ENCODE measurements at regions not wholly inside any gene's neighbourhood (a gene's known extent, or its start where the extent isn't known, plus 50 kb on each side); places are given as distances from the start of the nearest gene placed in this dataset.
"Not testable (repeated sequence)": the region's sequence is repeated elsewhere in the genome, so short reads cannot be mapped to it uniquely, and the experiment has no call there.

GRCh38 chr9:78905387-78905786, 608.5 kb downstream of the PSAT1 start:
- DNase-seq (ENCODE audit: low read depth, low spot score), result no peak

DNA sequence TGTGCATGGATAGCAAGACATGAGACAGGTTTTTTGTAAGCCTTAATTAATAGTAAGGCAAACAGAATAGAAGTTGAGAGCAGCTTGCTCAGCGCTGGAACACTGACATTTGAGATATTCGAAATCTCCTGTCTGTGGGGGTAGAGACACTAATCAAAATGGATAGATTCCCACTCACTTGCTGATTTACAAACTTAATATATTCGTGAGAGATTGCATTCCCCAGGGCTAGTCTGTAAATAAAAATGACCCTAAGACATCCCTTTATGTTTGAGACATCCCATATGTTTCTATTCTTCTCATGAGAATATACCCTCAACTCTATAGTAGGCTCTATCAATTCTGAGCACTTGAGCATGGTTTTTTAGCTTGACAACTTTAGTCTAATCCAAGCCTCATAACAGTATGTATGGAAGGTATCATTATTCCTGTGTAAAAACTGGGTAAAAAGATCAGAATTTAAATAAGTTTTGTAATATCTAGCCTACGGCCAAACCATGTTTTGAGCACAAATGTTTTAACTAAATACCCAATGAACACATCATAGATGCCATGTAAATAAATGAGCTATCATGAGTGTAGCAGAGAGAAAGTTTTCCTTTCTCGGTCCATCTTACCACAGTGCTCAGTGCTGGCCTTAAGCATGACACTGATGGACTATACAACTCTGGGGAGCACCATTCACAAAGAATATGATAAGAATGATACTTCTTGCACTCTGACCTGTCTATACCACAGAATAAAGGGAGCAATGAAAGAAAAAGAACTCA, 609.2 kb downstream of the PSAT1 start:
- DNase-seq (ENCODE audit: low read depth, low spot score), result no peak

DNA sequence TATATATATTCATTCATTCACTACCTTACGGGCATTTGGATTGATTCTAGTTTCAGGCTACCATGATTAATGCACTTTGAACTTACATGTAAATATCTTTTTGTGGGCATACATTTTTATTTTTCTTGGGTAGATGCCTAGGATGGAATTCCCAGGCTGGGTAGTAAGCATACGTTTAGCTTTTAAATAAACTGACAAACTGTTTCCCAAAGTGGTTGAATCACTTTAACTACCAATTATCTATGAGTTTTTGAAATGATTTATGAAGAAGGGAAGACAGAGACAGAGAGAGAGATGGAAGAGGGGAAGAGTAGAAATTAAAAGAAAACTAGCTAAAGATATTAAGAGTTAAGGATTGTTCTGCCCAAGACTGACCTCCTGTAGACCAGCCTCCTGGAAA, 612.6 kb downstream of the PSAT1 start:
- no peak for DNase-seq (ENCODE audit: low read depth, low spot score)

DNA sequence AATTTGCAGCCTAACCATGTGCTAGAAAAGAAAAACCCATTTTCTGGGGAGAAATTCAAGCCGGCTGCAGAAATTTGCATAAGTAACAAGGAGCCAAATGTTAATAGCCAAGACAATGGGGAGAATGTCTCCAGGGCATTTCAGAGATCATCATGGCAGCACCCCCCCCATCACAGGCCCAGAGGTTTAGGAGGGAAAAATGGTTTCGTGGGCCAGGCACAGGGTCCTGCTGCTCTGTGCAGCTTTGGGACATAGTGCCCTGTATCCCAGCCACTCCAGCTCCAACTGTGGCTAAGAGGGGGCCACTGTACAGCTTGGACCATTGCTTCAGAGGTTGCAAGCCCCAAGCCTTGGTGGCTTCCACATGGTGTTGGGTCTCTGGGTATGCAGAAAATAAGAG, 620.0 kb downstream of the PSAT1 start:
- not testable (repeated sequence) for DNase-seq (ENCODE audit: low read depth, low spot score)

DNA sequence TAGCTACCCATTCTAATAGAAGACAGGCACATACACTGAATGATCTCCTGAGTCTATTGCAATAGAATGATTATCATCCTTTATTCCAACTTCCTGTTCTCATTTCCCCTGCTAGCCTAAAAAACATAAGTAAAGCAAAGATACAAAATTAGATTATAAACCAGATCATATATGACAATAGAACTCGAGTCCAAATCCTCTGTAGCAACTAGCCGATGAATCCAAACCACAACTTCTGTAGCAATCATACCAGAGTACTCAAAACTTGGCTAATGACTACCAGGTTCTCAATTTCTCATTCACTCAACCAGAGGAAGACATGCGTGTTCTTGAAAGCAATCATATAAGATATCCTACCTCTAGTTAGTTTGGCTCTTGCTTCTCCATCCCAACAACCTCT, 622.1 kb downstream of the PSAT1 start:
- no peak for DNase-seq (ENCODE audit: low read depth, low spot score)

GRCh38 chr9:78919701-78920100, 622.8 kb downstream of the PSAT1 start:
- no peak for DNase-seq (ENCODE audit: low read depth, low spot score)

GRCh38 chr9:78921341-78921740, 624.4 kb downstream of the PSAT1 start:
- DNase-seq (ENCODE audit: low read depth, low spot score), result no peak

DNA sequence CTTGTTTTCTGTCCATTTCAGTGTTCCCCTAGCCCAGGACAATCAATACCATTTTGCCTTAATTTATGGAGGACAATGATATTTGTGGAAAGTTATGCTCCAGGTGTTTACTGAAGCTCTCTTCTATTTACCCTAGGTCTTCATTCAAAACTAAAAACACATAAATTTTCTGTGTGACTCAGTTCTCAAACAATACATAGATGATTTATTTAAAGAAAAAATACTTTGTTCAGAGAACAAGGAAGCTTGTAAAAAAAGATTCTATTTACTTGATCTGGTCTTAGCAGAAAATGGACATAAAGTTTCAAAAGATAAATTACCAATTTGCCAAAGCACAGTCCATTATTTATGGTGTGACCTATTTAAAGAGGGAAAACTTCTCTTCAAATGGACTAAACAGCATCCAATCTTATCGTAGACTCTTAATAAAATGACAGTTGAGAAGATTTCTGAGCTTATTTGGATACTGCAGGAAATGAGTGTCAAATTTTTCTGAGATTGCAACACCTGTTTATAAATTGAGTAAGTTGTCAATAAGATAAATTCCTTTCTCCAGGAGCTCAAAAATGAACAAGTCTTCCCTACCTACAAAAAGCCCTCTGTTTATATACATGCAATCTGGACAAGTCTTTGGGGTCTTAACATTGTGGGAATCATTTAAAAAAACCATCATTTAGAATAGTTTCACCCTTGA, 627.2 kb downstream of the PSAT1 start:
- DNase-seq (ENCODE audit: low read depth, low spot score), result no peak

GRCh38 chr9:78927099-78927940, 630.4 kb downstream of the PSAT1 start:
- DNase-seq (ENCODE audit: low read depth, low spot score), result no peak

DNA sequence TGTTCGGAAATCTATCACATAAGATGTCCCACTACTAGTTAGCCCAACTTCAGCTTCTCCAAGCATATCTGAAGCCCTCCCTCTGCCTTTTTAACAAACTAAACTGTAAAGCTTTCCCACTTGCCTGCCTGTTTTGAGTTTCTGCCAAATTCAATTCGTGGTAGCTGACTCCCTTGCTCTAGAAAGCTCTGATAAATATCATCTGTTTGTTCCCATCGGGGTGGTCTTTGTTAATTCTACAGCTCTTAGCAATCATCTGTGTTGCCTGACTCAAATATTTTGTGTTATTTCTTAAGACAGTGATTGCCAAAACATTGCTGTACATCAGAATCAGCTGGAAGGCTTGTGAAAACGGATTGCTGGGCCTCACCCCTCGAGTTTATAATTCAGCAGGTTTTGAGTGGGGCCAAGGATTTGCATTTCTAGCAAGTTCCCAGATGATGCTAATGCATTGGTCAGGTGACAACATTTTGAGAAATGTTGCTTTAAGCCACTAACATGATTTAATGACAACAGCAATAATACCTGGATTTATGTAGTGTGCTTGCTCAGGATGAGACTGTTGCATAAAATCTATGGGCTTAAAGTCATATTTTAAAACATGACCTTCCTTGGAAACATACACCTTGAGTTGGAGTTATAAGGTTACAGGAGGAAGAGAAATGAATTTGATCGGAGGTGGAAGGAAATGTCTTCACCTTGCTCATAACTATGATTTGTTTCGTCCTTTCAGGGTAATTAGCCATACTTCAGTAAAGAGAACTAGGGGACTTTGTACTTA, 631.9 kb downstream of the PSAT1 start:
- DNase-seq (ENCODE audit: low read depth, low spot score), result no peak

DNA sequence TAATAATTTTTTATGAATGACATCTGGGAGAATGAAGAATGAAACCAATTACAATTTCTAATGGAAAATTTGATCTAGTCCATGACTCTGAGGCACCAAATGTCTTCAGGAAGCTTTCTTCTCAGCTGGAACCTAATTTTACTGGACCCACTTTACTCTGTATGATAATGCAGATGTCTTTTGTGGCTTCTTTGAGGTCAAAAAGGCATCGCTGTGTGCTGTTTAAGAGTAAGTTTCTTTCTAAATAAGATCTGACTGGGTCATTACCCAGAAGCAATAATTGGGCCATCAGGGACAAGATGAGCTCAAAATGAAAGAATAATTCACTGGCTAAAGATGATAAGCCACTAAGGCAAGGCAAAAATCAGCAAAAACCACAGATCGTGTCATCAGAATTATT, 633.4 kb downstream of the PSAT1 start:
- DNase-seq (ENCODE audit: low read depth, low spot score), result no peak

GRCh38 chr9:78932849-78933627, 636.1 kb downstream of the PSAT1 start:
- DNase-seq (ENCODE audit: low read depth, low spot score), result no peak

DNA sequence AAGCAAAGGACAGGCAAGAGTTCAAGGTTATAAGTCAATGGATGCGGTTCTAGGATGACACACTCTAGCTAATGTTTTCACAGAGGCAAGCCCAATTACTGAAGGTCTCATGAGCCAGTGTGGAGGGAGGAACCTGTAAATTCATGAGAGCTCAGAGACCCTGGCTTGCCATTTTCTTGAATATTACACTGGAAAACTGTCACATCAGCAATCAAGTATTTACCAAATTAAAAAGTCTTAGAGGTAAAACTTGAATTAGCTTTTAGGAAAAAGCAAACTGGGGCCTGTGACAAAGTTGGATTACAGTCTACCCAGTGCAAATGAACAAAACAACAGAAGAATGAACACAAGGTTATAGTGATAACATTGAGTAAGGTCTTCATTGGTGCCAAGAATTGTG, 636.9 kb upstream of the TLE4 start:
- no peak for DNase-seq (ENCODE audit: low read depth, low spot score)

DNA sequence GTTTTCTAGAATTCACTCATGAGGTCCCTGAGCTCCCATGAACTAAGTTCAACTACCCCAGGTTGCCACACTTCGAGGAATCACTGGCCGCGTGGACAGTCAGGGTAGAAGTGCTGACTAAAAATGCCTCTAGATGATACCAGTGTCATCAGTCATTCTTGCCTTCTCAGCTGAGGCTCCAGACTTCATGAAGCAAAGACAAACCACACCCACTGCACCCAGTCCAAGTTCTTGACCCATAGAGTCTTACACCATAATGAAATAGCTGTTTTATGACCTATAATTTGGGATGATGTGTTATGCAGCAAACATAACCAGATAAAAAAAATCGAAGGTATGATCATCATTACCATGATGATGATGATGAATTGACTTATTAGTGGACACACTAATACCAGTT, 632.9 kb upstream of the TLE4 start:
- DNase-seq (ENCODE audit: low read depth, low spot score), result no peak

GRCh38 chr9:78939311-78940065, 632.3 kb upstream of the TLE4 start:
- DNase-seq (ENCODE audit: low read depth, low spot score), result no peak

GRCh38 chr9:78940121-78940855, 631.5 kb upstream of the TLE4 start:
- DNase-seq (ENCODE audit: low read depth, low spot score), result no peak

GRCh38 chr9:78954286-78954685, 617.5 kb upstream of the TLE4 start:
- no peak for DNase-seq (ENCODE audit: low read depth, low spot score)

- DNase-seq (ENCODE audit: low read depth, low spot score), result peak; percentile 30
These were observed 612.9 kb upstream of the TLE4 start for GRCh38 chr9:78958892-78959291.

GRCh38 chr9:78962156-78962555, 609.6 kb upstream of the TLE4 start:
- DNase-seq (ENCODE audit: low read depth, low spot score), result no peak
